ENCODE measurements at regions not wholly inside any gene's neighbourhood (a gene's known extent, or its start where the extent isn't known, plus 50 kb on each side); places are given as distances from the start of the nearest gene placed in this dataset.

GRCh38 chr12:75738486-75738885 is 227.1 kb upstream of the KRR1 start:
- TF ChIP-seq MYNN (tag by site-specific recombination; IDR thresholded peaks at IDR 0.05; ENCODE audit: borderline replicate concordance) (no peak), SALL2 (tag by site-specific recombination; IDR thresholded peaks at IDR 0.05; ENCODE audit: borderline replicate concordance) (no peak), CTCF (tag by site-specific recombination; IDR thresholded peaks at IDR 0.05) (no peak)
